Osteoblast (primary cell): ENCODE measurements at regions not wholly inside any gene's neighbourhood (a gene's known extent, or its start where the extent isn't known, plus 50 kb on each side); places are given as distances from the start of the nearest gene placed in this dataset.
"Not testable (repeated sequence)": the region's sequence is repeated elsewhere in the genome, so short reads cannot be mapped to it uniquely, and the experiment has no call there.

ENCODE experiments used
- DNase-seq: peaks from one replicate; pipeline ENCODE4 v3.0.0; 2011; ENCODE audit warnings: low spot score, mixed read lengths; ENCODE audit not compliant: insufficient read length; ENCODE audit errors: missing footprints
- H2AFZ ChIP-seq: 2 replicates; pipeline ENCODE4 v1.6.0; 2011; ENCODE audit warnings: mild to moderate bottlenecking, low read length
- H3K27ac ChIP-seq: 2 replicates; pipeline ENCODE4 v1.5.1; 2011; ENCODE audit warnings: mild to moderate bottlenecking, low read depth, low read length, moderate library complexity
- H3K27me3 ChIP-seq: 2 replicates; pipeline ENCODE4 v1.6.0; 2012; ENCODE audit warnings: mild to moderate bottlenecking, control low read depth, inconsistent platforms, low read length, moderate library complexity; ENCODE audit not compliant: insufficient read depth
- H3K36me3 ChIP-seq: 2 replicates; pipeline ENCODE4 v1.5.1; 2011; ENCODE audit warnings: mild to moderate bottlenecking, low read length, control low read depth, moderate library complexity; ENCODE audit not compliant: insufficient read depth
- H3K4me1 ChIP-seq: 2 replicates; pipeline ENCODE4 v1.5.1; 2011; ENCODE audit warnings: mild to moderate bottlenecking, low read length, control low read depth, moderate library complexity; ENCODE audit not compliant: insufficient read depth
- H3K4me2 ChIP-seq: 2 replicates; pipeline ENCODE4 v1.6.0; 2011; ENCODE audit warnings: mild to moderate bottlenecking, low read length; ENCODE audit not compliant: insufficient read depth
- H3K4me3 ChIP-seq: fragments of 200-600 bp; sonication (generic); 3 replicates; pipeline ENCODE4 v1.5.1; 2012; ENCODE audit warnings: mild to moderate bottlenecking, low read length, inconsistent platforms; ENCODE audit not compliant: insufficient read depth
- H3K79me2 ChIP-seq: 2 replicates; pipeline ENCODE4 v1.6.0; 2012; ENCODE audit warnings: mild to moderate bottlenecking, low read length, control low read depth, inconsistent platforms; ENCODE audit not compliant: insufficient read depth
- H3K9me3 ChIP-seq: 2 replicates; pipeline ENCODE4 v1.5.1; 2011; ENCODE audit warnings: low read depth, low read length, control low read depth
- H4K20me1 ChIP-seq: 2 replicates; pipeline ENCODE4 v1.6.0; 2012; ENCODE audit warnings: mild to moderate bottlenecking, low read length, control low read depth; ENCODE audit not compliant: insufficient read depth
- CTCF ChIP-seq: IDR thresholded peaks from 2 replicates; pipeline ENCODE4 v1.5.1; 2011; ENCODE audit warnings: mild to moderate bottlenecking, low read depth, low read length, moderate library complexity; ENCODE audit errors: extremely low read depth

- H3K27me3 ChIP-seq = no peaks in the 10 kb centered on the region
- no peak for DNase-seq
- no peaks in the 10 kb centered on the region for H3K79me2 ChIP-seq
- H2AFZ ChIP-seq = no peak overlapping the region
- H3K27ac ChIP-seq = no peak overlapping the region
- no peak overlapping the region for H3K4me2 ChIP-seq
- H3K9me3 ChIP-seq = no peaks in the 10 kb centered on the region
- H4K20me1 ChIP-seq = no peaks in the 10 kb centered on the region
- peaks cover under 1% of the 10 kb centered on the region for H3K4me1 ChIP-seq
- no peaks in the 10 kb centered on the region for H3K36me3 ChIP-seq
- no peak for TF ChIP-seq CTCF
- H3K4me3 ChIP-seq = no peak overlapping the region
Observed at GRCh38 chr4:141858437-141858836, 222.1 kb downstream of the IL15 start.

DNA sequence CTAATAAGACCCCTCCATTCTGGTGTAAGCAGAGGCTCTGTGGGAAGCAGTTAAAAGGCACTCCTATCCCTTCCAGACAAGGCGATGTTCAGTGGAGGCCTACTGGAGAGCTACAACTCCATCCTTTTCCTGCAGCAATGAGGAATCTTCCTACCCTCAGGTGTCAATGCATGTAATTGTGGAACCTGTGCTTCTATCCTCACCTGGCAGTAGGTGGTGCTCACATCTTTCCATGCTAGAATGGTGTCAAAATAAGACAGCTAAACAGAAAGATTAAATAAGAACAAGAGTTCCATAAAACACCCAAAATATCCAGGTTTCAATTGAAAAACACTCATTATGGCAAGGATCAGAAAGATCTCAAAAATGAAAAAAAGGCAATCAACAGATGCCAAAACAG, 224.6 kb downstream of the IL15 start:
- H3K4me3 ChIP-seq = no peak overlapping the region
- H3K4me2 ChIP-seq = no peak overlapping the region
- H3K27me3 ChIP-seq = no peaks in the 10 kb centered on the region
- no peaks in the 10 kb centered on the region for H4K20me1 ChIP-seq
- no peak overlapping the region for H3K27ac ChIP-seq
- H3K36me3 ChIP-seq = no peaks in the 10 kb centered on the region
- no peak for TF ChIP-seq CTCF
- H2AFZ ChIP-seq = no peak overlapping the region
- no peaks in the 10 kb centered on the region for H3K9me3 ChIP-seq
- no peaks in the 10 kb centered on the region for H3K79me2 ChIP-seq
- DNase-seq = no peak
- H3K4me1 ChIP-seq = no peaks in the 10 kb centered on the region

- no peak for TF ChIP-seq CTCF
- H3K79me2 ChIP-seq = no peaks in the 10 kb centered on the region
- H3K27me3 ChIP-seq = no peaks in the 10 kb centered on the region
- DNase-seq = no peak
- H3K36me3 ChIP-seq = no peaks in the 10 kb centered on the region
- no peaks in the 10 kb centered on the region for H4K20me1 ChIP-seq
- no peak overlapping the region for H3K4me2 ChIP-seq
- H3K4me1 ChIP-seq = no peaks in the 10 kb centered on the region
- H3K4me3 ChIP-seq = no peak overlapping the region
- H3K27ac ChIP-seq = no peak overlapping the region
- H3K9me3 ChIP-seq = no peaks in the 10 kb centered on the region
- H2AFZ ChIP-seq = no peak overlapping the region
Observed at GRCh38 chr4:141870152-141870551, 233.8 kb downstream of the IL15 start.

DNA sequence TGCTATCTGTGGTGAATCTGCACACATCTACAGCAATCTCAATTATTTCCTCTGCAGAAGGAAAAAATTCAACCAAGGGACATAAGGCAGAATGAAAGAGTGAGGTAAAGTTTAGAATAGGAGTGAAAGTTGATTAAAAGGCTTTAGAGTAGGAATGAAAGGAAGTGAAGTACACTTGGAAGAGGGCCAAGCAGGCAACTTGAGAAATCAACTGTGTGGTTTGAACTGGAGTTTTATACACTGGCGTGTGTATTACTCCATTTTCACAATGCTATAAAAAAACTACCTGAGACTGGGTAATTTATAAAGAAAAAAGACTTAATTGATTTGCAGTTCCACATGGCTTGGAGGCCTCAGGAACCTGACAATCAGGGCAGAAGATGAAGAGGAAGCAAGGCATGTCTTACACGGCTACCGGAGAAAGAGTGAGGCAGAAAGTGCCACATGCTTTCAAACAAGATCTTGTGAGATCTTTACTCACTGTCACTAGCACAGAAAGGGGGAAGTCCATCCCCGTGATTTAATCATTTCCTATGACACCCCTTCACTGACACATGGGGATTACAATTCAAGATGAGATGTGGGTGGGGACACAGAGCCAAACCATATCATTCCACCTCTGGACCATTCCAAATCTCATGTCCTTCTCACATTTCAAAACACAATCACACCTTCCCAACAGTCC, 234.8 kb downstream of the IL15 start:
- Histone ChIP-seq H4K20me1 (no peaks in the 10 kb centered on the region), H3K4me3 (no peak overlapping the region), H3K79me2 (no peaks in the 10 kb centered on the region), H3K36me3 (no peaks in the 10 kb centered on the region), H3K4me1 (no peaks in the 10 kb centered on the region), H3K4me2 (no peak overlapping the region), H3K27ac (no peak overlapping the region), H2AFZ (no peak overlapping the region), H3K27me3 (no peaks in the 10 kb centered on the region), H3K9me3 (no peaks in the 10 kb centered on the region)
- no peak for DNase-seq
- no peak for TF ChIP-seq CTCF

DNA sequence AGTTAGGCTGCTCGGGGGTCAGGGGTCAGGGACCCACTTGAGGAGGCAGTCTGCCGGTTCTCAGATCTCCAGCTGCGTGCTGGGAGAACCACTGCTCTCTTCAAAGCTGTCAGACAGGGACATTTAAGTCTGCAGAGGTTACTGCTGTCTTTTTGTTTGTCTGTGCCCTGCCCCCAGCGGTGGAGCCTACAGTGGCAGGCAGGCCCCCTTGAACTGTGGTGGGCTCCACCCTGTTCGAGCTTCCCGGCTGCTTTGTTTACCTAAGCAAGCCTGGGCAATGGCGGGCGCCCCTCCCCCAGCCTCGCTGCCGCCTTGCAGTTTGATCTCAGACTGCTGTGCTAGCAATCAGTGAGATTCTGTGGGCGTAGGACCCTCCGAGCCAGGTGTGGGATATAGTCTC, 246.3 kb downstream of the IL15 start:
- H3K36me3 ChIP-seq, H3K9me3 ChIP-seq, H3K27ac ChIP-seq, H4K20me1 ChIP-seq, DNase-seq, H2AFZ ChIP-seq, H3K79me2 ChIP-seq, H3K4me2 ChIP-seq, H3K4me1 ChIP-seq, H3K4me3 ChIP-seq, H3K27me3 ChIP-seq: not testable (repeated sequence)
